Activated CD8-positive, alpha-beta memory T cell treated with anti-CD3 and anti-CD28 coated beads, Interleukin-2, amount 50 U/mL, for 4 hours (primary cell): ENCODE measurements at regions not wholly inside any gene's neighbourhood (a gene's known extent, or its start where the extent isn't known, plus 50 kb on each side); places are given as distances from the start of the nearest gene placed in this dataset.
"Not testable (repeated sequence)": the region's sequence is repeated elsewhere in the genome, so short reads cannot be mapped to it uniquely, and the experiment has no call there.

Experiments
- DNase-seq: peaks from one replicate; pipeline ENCODE4 v3.0.0-alpha.2; 2020

DNA sequence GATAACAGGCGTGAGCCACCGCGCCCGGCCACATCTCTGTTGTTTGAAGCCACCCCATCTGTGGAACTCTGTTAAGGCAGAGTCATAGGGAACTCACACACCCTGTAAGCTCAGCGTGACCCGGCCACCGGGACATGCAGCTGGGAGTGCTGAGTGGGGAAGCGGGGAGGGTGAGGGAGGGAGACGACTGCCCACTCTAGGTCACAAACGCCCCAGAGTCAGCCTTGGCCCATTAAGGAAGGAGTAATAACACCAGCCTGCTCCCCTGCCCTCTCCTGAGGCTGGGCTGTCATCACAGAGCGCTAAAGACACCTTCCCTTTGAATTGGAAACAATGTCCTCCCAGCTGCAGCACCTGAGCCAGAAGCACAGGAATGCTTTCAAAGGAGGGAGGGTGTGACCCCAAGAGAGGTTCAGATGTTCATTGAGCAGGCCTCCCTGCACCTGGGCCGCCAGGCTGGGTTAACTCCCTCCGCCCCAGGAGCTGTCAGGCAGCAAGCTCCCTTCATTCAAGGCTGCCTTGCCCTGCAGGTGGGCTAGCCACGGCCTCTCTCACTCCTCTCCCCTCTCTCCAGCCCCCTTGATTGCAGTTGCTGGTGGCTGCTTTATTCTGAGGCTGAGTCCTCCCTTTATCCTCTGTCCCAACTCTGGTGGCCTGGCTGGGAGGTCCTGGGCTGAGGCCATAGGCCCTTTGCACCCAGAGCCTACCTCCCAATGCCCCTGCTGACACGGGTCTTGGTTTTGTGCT is 77.2 kb upstream of the HPCAL1 start:
- peak; percentile 9 for DNase-seq

DNA sequence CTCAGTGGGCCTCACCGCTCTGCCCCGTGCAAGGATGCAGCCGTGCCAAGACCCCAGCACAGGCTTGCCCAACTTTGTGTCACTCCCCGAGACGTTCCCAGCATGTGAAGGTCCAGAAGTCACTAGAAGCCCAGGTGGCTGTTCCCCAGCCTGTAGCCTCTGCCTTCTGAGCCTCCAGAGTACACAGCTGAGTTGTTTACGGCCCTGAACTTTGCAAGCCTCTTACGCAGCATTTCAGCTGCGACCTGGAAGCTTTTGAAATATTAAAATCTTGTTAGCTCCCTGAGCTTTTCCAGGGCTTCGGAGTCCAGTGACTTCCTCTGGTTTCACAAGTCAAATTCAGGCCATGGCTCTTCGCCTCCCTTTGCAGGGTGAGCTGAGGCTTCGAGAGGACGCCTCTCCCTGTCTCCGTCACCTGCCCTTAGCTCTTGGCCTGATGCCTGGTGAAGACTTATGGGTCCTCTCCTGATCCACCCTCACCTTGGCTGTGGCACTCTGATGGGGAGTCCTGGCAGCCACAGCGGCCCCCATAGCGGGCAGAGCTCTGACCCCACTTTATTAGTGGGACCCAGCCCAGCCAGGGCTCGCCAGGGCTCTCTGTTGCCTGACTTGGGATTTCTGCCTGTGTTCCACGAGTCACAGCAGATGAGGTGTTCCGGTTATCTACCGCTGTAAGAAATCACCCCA is 76.5 kb upstream of the HPCAL1 start:
- peak; percentile 5 for DNase-seq

DNA sequence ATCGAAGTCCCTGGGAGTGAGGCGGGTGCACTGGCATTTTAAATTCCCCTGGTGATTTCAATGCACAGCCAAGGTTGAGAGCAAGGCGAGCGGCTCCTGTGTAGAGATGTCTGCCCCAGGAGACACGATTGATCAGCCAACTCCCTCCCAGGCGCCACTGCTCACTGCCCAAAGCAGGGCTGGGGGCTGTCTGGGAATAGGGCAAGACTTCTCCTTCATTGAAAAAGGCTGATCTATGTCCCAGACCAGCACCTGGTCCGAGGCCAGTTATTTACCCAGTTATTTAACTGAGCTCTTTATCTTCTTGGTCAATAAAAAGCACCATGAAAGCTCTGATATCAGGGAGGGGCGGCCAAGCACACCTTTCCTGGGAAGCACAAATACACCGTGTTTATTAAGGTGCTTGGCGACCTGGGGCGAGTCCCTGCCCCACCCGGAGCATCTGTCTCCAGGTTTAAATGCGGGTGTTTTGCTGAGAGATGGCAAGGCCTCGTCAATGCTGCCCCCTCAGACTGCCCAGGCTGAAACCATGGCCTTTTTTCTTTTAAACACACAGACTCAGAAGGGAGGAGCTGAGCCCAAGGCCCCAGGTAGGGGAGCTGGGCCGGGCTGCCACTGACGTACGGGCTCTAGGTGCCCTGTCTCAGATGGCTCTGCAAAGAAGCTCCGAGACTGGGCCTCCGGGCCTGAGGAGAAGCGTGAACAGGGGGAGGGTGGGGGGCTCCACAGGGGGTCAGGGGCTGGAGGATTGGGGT is 73.9 kb upstream of the HPCAL1 start:
- DNase-seq: peak; percentile 11

DNA sequence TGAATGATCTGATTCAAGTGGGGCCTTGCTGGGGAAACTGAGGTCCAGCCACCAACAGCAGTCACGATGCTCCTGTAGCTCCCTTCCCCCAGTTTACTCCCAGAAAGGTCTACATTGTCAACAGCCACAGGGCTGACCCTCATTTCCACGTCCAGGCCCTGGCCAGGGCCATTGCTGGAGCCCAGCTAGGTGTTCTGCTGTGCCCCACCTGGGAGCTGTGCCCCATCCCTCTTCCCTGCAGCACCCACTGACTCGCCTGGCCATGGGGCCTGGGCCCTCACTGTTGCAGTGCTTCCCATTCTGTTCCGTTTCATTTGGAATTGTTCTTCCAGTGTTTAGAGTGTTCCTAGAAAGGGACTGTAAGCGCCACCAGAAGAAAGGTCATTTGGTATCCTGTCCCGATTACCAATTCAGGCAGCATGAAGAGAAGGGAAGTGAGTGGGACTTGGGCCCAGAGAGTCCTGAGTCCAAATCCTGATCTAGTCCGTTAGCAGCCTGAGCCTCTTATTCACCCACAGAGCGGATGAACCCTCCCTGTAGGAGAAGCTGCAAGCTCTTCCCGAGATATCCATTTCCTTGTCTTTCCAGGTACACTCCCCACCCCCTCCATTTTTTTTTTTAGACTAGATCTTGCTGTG is 73.1 kb upstream of the HPCAL1 start:
- peak; percentile 10 for DNase-seq

DNA sequence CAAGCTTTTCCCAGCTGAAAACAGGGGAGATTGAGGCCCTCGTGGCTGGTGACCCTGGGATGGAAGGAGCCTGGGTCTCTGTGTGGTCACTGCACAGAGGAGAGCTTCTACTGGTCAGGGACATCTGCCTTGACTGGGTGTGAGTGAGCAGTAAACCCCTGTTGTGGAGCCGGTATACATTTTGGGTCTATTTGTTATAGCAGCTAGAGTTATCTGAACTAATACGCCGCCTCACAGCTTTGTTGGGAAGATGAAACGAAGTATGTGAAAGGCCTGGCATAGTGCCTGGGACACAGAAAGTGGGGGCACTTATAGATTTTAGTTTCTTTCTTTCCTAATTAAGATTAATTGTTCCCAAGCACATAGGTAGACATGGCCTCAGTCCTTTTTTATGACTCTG is 72.2 kb upstream of the HPCAL1 start:
- no peak for DNase-seq

DNA sequence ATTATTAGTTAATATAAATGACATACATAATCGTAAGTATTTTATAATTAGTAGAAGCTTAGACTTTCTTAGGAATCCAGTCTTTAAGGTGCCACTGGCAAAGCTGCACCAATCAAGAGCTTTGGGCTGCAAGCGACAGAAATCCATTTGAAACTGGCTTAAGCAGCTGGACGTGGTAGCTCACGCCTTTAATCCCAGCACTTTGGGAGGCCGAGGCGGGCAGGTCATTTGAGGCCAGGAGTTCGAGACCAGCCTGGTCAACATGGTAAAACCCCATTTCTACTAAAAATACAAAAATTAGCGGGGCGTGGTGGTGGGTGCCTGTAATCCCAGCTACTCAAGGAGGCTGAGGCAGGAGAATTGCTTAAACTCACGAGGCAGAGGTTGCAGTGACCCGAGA is 71.8 kb upstream of the HPCAL1 start:
- DNase-seq: not testable (repeated sequence)

DNA sequence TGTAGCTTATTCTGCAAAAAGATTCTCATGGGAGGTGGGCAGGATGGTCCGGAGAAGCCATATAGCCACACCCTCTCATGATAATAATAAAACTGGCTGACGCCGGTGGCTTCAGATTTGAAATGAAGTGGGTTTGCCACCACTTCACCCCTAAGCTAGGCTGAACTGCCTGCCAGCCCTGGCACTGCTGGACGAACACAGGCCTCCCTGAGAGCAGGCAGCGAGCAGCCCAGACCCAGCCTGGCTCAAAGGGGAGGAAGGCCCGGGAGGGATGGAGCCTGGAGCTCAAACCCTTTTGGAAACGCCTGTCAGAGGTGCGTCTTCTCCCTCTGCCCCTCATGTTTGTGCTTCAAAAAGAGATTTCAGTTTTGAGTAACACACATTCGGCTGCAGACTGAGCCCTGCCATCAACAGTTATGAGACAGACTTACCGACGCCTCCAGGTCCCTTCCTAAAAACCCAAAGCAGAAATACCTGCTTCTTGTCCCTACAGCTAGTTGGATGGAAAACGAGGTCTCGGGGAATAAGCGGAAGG is 71.1 kb upstream of the HPCAL1 start:
- peak; percentile 7 for DNase-seq

DNA sequence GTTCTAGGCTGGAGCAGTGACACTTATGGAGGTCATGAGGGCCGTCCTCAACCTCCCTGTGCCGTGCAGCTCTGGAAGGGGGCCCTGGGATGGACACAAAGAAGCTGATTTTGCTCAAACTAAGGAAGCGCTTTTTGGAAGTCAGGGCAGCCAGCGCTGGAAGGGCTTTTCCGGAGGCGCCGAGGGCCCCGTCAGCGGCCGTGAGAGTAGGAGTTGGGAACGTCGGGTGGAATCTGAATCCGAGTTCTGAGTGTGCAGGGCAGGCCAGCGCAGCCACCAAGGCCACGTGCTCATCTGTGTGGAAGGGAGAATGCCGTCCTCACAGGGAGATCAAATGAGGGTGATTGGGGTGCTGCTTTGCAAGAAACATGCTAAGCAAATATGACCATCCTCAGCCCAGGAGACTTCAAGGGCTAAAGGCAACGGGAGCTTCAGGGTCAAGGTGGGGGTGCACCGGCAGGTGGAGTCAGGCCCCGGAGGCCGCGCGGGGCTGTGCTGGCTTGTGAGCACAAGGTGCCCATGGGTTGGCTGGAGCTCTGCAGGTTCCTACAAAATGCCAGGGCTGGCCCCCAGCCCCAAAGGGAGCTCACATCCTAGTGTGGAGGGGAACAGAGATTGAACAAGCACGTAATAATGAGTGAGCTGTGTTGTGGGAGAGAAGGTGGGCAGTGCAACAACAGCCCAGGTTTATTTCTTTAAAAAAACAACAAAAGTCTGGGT is 70.4 kb upstream of the HPCAL1 start:
- DNase-seq: peak; percentile 7

DNA sequence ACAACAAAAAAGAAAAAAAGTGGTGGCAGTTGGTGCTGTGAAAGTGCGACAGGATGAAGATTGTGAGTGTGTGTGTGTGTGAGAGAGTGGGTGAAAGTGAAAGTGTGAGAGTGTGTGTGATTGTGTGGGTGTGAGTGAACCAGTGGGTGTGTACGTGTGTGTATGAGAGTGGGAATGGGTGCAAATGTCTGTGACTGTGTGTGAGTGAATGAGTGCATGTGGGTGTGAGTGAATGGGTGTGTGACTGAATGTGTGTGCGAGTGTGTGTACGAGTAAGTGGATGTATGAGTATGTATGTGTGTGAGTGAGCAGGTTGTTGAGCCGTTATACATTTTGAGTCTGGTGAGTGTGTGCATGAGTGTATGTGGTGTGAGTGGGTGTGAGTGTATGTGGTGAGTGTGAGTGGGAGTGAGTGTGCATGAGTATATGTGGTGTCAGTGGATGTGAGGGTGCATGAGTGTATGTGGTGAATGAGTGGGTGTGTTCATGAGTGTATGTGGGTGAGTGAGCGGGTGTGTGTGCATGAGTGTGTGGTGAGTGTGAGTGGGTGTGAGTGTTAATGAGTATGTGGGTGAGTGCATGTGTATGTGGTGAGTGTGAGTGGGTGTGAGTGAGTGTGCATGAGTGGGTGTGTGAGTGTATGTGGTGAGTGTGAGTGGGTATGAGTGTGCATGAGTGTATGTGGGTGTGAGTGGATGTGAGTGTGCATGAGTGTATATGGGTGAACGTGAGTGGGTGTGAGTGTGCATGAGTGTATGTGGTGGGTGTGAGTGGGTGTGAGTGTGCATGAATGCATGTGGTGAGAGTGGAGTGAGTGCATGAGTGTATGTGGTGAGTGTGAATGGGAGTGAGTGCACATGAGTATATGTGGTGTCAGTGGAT is 69.3 kb upstream of the HPCAL1 start:
- DNase-seq: peak; percentile 0

DNA sequence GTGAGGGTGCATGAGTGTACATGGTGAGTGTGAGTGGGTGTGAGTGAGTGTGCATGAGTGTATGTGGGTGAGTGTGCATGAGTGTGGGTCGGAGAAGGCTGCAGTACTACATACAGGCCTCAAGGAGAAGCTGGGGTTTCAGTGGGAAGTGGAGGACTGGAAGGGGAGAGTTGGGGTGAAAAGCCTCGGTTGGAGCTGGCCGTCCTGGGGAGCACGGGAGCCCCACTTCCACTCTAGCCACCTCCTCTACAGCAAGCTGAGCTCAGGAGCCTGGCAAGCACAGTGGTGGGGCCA is 68.7 kb upstream of the HPCAL1 start:
- no peak for DNase-seq

DNA sequence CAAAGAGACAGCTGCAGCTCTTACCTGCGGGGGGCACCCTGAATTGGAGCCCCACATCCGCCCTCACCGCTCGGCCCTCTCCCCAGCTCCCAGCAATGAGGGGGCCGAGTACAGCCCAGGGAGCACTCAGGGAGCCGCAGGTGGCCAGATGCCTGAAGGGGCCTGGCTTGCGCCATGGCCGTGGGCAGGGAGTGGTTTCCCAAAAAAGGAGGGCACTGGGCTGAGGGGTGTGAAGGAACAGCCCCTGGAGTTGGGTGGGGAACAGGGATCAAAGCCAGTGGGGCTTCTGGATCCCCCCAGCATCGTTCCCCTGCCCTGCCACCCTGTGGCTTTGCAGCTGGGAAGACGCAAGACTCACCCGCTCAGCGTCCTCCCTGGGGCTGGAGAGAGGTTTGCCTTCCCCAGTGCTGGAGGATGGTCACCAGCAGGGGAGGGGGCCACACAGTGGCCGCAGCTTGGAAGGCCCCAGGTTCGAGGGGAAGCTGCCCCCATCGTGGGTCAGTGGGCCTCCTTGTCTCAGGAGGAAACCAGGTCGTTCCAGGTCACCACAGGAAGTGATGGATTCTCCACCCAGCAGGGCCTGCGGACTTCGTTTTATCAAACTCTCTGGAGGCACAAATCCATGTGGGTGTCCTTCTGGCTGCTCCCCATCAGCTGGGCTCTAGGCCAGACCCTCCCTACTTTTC is 68.2 kb upstream of the HPCAL1 start:
- peak; percentile 9 for DNase-seq

DNA sequence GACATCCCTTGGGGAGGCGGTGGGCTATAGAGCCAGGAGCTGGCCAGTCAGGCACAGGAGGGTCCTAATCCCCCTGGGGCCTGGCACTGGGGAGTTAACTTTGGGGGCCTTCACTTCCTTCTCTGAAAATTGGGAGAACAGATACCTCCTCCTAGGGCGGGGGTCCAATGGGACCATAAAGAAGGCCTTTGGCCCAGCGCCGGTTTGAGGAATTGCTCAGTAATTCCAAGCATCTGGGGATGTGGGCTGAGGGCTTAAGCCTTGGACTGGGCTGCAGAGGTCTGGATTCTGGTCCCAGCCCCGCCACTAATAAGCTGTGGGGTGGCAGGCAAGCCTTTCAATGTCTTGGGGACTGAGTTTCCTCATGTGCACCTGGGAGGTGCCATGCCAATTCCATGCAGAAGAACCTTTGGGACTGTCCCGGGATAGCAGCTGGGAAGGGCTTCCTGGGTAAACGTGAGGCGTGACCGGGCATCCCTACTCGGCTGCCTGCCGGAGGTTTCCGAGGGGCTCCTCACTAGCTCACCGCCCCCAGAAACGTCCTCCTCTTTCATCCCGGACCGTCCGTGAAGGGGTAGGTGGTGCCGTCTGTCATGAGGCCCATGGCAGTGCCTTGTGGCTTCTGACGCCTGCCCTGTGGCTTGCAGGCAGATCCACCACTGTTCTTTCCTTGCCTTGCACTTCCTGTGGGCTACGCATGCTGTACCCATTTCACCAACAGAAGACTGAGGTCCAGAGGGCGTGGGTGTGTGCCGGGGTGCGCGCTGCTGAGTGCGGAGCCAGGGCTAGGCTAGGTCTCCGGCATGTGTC is 67.4 kb upstream of the HPCAL1 start:
- DNase-seq: peak; percentile 11

DNA sequence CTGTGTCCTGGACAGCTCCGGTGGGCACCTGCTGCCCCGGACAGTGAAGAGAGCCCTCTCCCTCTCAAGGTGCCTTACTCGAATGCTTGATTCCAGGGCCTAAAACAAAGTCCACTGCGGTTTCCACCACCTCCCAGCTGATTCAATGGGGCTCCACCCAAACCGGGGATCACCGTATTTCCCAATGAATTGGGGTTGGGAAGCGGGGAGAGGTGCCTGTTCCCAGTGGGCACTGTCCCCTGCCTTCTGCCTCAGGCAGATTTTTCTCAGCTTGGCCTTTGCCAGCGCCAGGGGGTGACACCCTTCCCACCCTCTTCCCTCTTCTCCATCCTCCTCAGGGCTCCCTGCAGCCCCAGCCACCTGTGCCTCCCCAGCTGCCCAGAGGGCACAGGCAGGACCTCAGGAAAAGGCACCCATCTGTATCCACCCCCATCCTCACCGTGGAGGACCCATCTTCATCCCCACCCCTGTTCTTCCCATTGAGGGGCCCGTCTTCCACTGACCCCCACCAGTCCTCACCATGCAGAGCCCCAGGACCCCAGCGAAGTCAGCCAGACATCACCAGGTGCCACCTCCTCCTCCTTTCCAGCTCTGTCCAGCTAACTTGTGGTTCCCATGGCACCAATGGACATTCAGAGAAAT is 66.7 kb upstream of the HPCAL1 start:
- peak; percentile 10 for DNase-seq

DNA sequence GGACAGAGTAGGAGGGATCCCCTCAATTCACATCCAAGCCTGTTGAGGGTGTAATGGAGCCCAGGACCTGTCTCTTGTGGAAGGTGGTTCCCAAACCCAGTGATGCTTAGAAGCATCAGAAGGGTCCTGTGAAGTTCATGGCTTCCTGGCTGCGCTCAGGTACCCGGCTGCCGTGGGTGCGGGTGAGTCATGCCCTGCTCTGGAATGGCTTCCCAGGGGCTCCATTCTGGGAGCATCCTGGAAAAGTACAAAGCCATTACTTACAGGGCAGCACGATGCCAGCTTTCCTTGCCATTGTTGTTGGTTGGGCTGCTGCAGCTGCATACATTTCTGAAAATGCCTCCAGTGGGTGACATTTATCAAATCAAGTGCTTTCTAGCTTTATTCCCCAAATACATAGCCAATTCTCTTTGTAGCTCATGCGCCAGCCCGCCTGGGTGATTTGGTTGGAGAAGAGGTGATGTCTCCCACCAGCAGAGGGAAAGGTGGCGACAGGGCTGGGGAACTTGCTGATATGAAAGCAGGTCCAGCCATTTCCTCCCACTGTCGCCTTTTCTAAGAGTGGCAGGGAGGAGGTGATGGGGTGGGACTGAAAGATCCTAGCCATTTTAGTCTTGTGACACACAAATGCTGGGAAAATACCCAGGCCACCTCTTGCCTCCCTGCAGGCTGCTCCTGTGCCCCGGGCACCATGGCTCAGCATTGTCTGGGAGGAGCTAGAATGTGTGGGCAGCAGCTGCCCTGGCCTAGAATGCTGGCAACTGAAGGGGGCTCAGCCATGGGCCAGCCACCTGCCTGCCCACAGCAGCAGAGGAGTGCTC is 65.9 kb upstream of the HPCAL1 start:
- DNase-seq: peak; percentile 1

DNA sequence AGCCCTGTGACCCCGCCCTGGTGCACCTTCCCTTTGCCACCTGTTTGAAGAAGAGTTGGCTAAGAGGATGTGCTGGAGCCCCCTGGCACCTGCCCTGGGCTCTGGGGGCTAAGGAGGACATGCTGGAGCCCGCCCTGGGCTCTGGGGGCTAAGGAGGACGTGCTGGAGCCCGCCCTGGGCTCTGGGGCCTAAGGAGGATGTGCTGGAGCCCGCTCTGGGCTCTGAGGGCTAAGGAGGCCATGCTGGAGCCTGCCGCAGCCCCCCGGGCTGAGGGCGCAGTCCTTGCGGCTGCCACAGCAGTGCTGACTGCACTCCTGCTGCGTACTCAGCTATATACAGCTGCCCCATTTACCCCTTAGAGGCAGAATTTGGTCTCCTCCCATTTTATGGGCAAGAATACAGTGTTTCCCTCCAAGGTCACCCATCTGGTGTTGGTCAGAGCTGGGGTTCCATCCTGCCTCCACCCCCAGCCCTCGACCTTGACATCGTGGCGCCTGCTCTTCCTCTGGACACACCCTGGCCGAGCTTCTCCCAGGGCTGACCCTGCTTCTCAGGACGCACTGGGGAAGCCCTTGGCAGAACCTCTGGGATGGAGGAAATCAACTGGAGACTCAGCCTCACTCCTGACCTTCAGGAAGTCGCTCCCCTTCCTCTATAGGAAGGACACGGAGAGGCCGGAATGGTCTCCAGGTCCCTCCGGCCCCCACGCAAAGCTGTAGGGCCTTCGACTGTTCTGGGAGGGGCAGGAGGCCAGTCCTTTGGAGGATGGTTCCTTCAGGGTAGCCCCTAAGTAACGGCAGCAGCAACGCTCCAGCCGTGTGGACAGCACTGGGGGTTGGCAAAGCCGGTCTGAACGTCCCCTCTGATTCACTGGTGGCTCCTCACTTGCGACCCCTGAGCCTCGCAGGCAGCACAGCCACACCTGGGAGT is 65.0 kb upstream of the HPCAL1 start:
- peak; percentile 5 for DNase-seq

DNA sequence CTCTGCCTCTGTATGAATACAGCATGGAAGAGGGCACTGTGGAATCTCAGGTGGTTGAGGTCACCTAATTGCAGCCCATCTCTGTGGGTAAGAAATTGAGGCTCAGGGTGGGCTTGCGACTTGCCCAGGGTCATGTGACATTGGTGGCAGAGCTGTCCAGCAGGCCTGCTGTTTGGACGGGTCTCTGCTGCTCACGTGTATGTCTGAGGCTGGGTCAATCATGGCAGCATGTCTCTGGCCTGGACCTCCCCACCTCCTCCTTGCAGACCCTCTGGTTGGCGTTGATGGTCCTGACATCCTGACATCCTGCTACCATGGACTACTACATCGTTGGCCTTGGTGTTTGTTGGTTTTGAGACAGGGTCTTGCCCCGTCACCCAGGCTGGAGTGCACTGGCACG is 64.3 kb upstream of the HPCAL1 start:
- DNase-seq: peak; percentile 7

DNA sequence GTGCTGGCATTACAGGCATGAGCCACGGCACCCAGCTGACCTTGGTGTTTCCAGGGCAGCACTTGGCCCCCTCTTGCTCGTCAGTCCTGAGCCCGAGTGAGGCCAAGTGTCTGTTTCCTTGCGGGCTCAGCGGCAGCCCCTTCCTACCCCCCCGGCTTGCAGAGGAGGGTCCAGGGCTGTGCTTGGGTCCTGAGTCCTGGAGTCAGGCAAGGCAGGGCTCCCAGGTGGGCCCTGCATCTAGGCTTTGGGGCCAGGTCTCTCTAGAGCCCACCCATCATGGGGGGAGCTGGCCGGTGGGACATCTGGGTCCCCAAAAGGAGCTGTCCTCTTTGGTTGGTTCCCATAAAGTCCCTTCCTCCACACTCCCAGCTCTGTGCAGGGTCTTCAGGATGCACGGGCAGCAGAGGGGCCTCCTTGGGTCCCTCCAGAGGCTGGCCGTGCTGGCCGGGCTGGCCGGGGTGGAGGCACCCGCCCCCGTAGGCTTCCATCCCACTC is 63.7 kb upstream of the HPCAL1 start:
- DNase-seq: peak; percentile 9
